HEK293 (cell line): ENCODE measurements at regions not wholly inside any gene's neighbourhood (a gene's known extent, or its start where the extent isn't known, plus 50 kb on each side); places are given as distances from the start of the nearest gene placed in this dataset.

Experiments
- CTCF ChIA-PET: fragments of 350-600 bp; formaldehyde crosslinking; extraction: SDS; loops from one replicate; lab custom pipeline; 2021; ENCODE audit warnings: antibody characterized with exemption; lab: Yijun Ruan, JAX
- POLR2A ChIA-PET: fragments of 300-600 bp; formaldehyde crosslinking; extraction: SDS; loops from one replicate; lab custom pipeline; 2020; ENCODE audit warnings: antibody characterized with exemption, inconsistent platforms; lab: Yijun Ruan, JAX
- H3K27ac ChIP-seq: fragments of 200-500 bp; sonication (Bioruptor generic); 2 replicates; pipeline ENCODE4 v1.5.1; 2014; ENCODE audit warnings: low read depth, low read length, control low read depth, inconsistent platforms; ENCODE audit errors: extremely low read depth
- H3K36me3 ChIP-seq, 2 experiments: fragments of 200-500 bp in 1 of 2; sonication (Bioruptor generic) in 1 of 2; 1 replicate in 1 of 2; 2 replicates in 1 of 2; pipeline ENCODE4 v1.5.1; 2014 to 2017; ENCODE audit warnings: inconsistent platforms in 2 of 2, low read length in 2 of 2; ENCODE audit not compliant: control insufficient read depth in 2 of 2, insufficient read depth in 1 of 2
- H3K4me1 ChIP-seq: fragments of 200-500 bp; sonication (Bioruptor generic); 2 replicates; pipeline ENCODE4 v1.5.1; 2014; ENCODE audit warnings: mild to moderate bottlenecking, low read length, inconsistent platforms; ENCODE audit not compliant: control insufficient read depth, insufficient read depth
- H3K4me3 ChIP-seq: 2 replicates; pipeline ENCODE4 v1.5.1; 2011; ENCODE audit warnings: low read depth, mild to moderate bottlenecking, control low read depth, low read length, moderate library complexity
- H3K9me3 ChIP-seq: fragments of 200-500 bp; sonication (Bioruptor generic); 2 replicates; pipeline ENCODE4 v1.5.1; 2014; ENCODE audit warnings: low read depth, low read length, inconsistent platforms; ENCODE audit not compliant: control insufficient read depth, insufficient read depth
- EGR2 ChIP-seq: fragments of 450-650 bp; formaldehyde crosslinking; IDR thresholded peaks from 2 replicates; pipeline ENCODE4 v1.5.1; 2016; ENCODE audit warnings: low read depth, missing biosample characterization, missing genetic modification characterization
- GFI1B ChIP-seq: fragments of 450-650 bp; formaldehyde crosslinking; IDR thresholded peaks from 2 replicates; pipeline ENCODE4 v1.5.1; 2016; ENCODE audit warnings: missing biosample characterization, missing genetic modification characterization
- KLF10 ChIP-seq: fragments of 450-650 bp; IDR thresholded peaks from 2 replicates; pipeline ENCODE4 v1.5.1; 2018; ENCODE audit warnings: missing biosample characterization, mild to moderate bottlenecking, missing genetic modification characterization
- KLF17 ChIP-seq: fragments of 450-650 bp; formaldehyde crosslinking; IDR thresholded peaks from 2 replicates; pipeline ENCODE4 v1.5.1; 2016; ENCODE audit warnings: missing biosample characterization, missing genetic modification characterization
- KLF8 ChIP-seq: fragments of 450-650 bp; formaldehyde crosslinking; IDR thresholded peaks from 2 replicates; pipeline ENCODE4 v1.5.1; 2016; ENCODE audit warnings: missing biosample characterization, missing genetic modification characterization
- MEIS1 ChIP-seq: sonication (generic); formaldehyde crosslinking; IDR thresholded peaks from 2 replicates; pipeline ENCODE4 v1.8.1; 2022; ENCODE audit warnings: missing genetic modification reagents, mild to moderate bottlenecking, borderline replicate concordance
- PRDM6 ChIP-seq: fragments of 450-650 bp; formaldehyde crosslinking; IDR thresholded peaks from 2 replicates; pipeline ENCODE4 v1.5.1; 2017; ENCODE audit warnings: missing biosample characterization, missing genetic modification characterization
- TRIM28 ChIP-seq: IDR thresholded peaks from 2 replicates; pipeline ENCODE4 v1.6.1; 2011; ENCODE audit warnings: low read length, control low read depth, borderline replicate concordance
- ZBTB17 ChIP-seq: fragments of 450-650 bp; formaldehyde crosslinking; IDR thresholded peaks from 2 replicates; pipeline ENCODE4 v1.5.1; 2016; ENCODE audit warnings: missing biosample characterization, missing genetic modification characterization
- ZBTB26 ChIP-seq: fragments of 450-650 bp; formaldehyde crosslinking; optimal IDR thresholded peaks from 2 replicates; pipeline ENCODE3; 2016; ENCODE audit warnings: missing biosample characterization, mild to moderate bottlenecking, missing genetic modification characterization
- ZFP37 ChIP-seq: fragments of 450-650 bp; formaldehyde crosslinking; IDR thresholded peaks from 2 replicates; pipeline ENCODE4 v1.5.1; 2016; ENCODE audit warnings: missing biosample characterization, missing genetic modification characterization
- ZIC2 ChIP-seq: fragments of 450-650 bp; formaldehyde crosslinking; IDR thresholded peaks from 2 replicates; pipeline ENCODE4 v1.5.1; 2016; ENCODE audit warnings: missing biosample characterization, missing genetic modification characterization
- ZNF114 ChIP-seq: fragments of 450-650 bp; formaldehyde crosslinking; IDR thresholded peaks from 2 replicates; pipeline ENCODE4 v1.5.0; 2017; ENCODE audit warnings: missing biosample characterization, missing genetic modification characterization
- ZNF155 ChIP-seq: fragments of 450-650 bp; formaldehyde crosslinking; IDR thresholded peaks from 2 replicates; pipeline ENCODE4 v1.5.1; 2016; ENCODE audit warnings: missing biosample characterization, missing genetic modification characterization
- ZNF223 ChIP-seq: fragments of 450-650 bp; formaldehyde crosslinking; IDR thresholded peaks from 2 replicates; pipeline ENCODE4 v1.5.1; 2016; ENCODE audit warnings: missing biosample characterization, missing genetic modification characterization
- ZNF280D ChIP-seq: fragments of 450-650 bp; formaldehyde crosslinking; IDR thresholded peaks from 2 replicates; pipeline ENCODE4 v1.5.1; 2016; ENCODE audit warnings: missing biosample characterization, missing genetic modification characterization
- ZNF302 ChIP-seq: fragments of 450-650 bp; formaldehyde crosslinking; IDR thresholded peaks from 2 replicates; pipeline ENCODE4 v1.5.1; 2016; ENCODE audit warnings: missing biosample characterization, missing genetic modification characterization, low read depth
- ZNF324 ChIP-seq: fragments of 450-650 bp; formaldehyde crosslinking; IDR thresholded peaks from 2 replicates; pipeline ENCODE4 v1.5.1; 2016; ENCODE audit warnings: missing biosample characterization, missing genetic modification characterization
- ZNF341 ChIP-seq: fragments of 450-650 bp; formaldehyde crosslinking; IDR thresholded peaks from 2 replicates; pipeline ENCODE4; 2016; ENCODE audit warnings: low read depth, missing biosample characterization, missing genetic modification characterization
- ZNF398 ChIP-seq: fragments of 450-650 bp; formaldehyde crosslinking; IDR thresholded peaks from 2 replicates; pipeline ENCODE4 v1.5.1; 2017; ENCODE audit warnings: missing biosample characterization, missing genetic modification characterization
- ZNF488 ChIP-seq: fragments of 450-650 bp; formaldehyde crosslinking; IDR thresholded peaks from 2 replicates; pipeline ENCODE4 v1.5.1; 2016; ENCODE audit warnings: missing biosample characterization, missing genetic modification characterization
- ZNF677 ChIP-seq: fragments of 450-650 bp; IDR thresholded peaks from 2 replicates; pipeline ENCODE4 v1.5.0; 2018; ENCODE audit warnings: missing biosample characterization, mild to moderate bottlenecking, missing genetic modification characterization, moderate library complexity
- ZNF76 ChIP-seq: fragments of 450-650 bp; formaldehyde crosslinking; IDR thresholded peaks from 2 replicates; pipeline ENCODE4; 2016; ENCODE audit warnings: low read depth, missing biosample characterization, missing genetic modification characterization, borderline replicate concordance
- ZSCAN4 ChIP-seq: fragments of 450-650 bp; formaldehyde crosslinking; IDR thresholded peaks from 2 replicates; pipeline ENCODE4 v1.5.1; 2017; ENCODE audit warnings: missing biosample characterization, missing genetic modification characterization

GRCh38 chr7:118757066-118757465 lies 532.6 kb downstream of the ANKRD7 start (continued):
- TF ChIP-seq ZNF280D (tag by site-specific recombination) (no peak), ZNF302 (no peak), ZNF488 (tag by site-specific recombination) (no peak), KLF10 (tag by site-specific recombination) (no peak), PRDM6 (tag by site-specific recombination) (no peak)

- POLR2A ChIA-PET, result no interaction called here
- H3K27ac ChIP-seq, result no peak overlapping the region
- TF ChIP-seq MEIS1 (CRISPR knock-in tag) (no peak), ZNF76 (tag by site-specific recombination) (no peak), KLF8 (no peak), ZNF223 (tag by site-specific recombination) (no peak), ZNF677 (tag by site-specific recombination) (no peak), GFI1B (tag by site-specific recombination) (no peak), ZNF341 (tag by site-specific recombination) (no peak), ZNF155 (tag by site-specific recombination) (no peak)
- TF ChIP-seq, all 188 proteins: peak for 0
- no peak overlapping the region for H3K4me3 ChIP-seq
- H3K4me1 ChIP-seq, result no peaks in the 10 kb centered on the region
- CTCF ChIA-PET, result no interaction called here
- H3K36me3 ChIP-seq, result no peaks in the 10 kb centered on the region
- H3K9me3 ChIP-seq, result no peaks in the 10 kb centered on the region
Measured at GRCh38 chr7:118758582-118758981, 534.1 kb downstream of the ANKRD7 start.

GRCh38 chr7:118759921-118760320 lies 535.4 kb downstream of the ANKRD7 start:
- Histone ChIP-seq H3K27ac (no peak overlapping the region), H3K9me3 (no peaks in the 10 kb centered on the region), H3K36me3 (no peaks in the 10 kb centered on the region), H3K4me3 (no peak overlapping the region), H3K4me1 (no peaks in the 10 kb centered on the region)
- POLR2A ChIA-PET, result no interaction called here
- CTCF ChIA-PET, result no interaction called here
- TF ChIP-seq ZNF155 (tag by site-specific recombination) (no peak), ZIC2 (no peak), KLF17 (tag by site-specific recombination) (no peak), ZFP37 (tag by site-specific recombination) (no peak), ZBTB17 (tag by site-specific recombination) (no peak), EGR2 (tag by site-specific recombination) (no peak), ZNF677 (tag by site-specific recombination) (no peak), ZBTB26 (no peak), ZSCAN4 (no peak), ZNF114 (tag by site-specific recombination) (no peak), TRIM28 (no peak), ZNF324 (tag by site-specific recombination) (no peak), ZNF398 (tag by site-specific recombination) (no peak)
